Nucleus accumbens (tissue), 56 donors: ENCODE measurements at regions not wholly inside any gene's neighbourhood (a gene's known extent, or its start where the extent isn't known, plus 50 kb on each side); places are given as distances from the start of the nearest gene placed in this dataset.
A peak's percentile ranks its signal among the peaks of the same experiment; 100 is the strongest.

Experiments used
- DNase-seq, 56 donors: peaks; one replicate each; lab custom pipeline; 2025; lab: John Stamatoyannopoulos, UW

GRCh38 chr19:30722761-30723160 is 350.6 kb downstream of the ZNF536 start:
- DNase-seq = no peak

GRCh38 chr19:30722186-30722585 is 350.0 kb downstream of the ZNF536 start:
- DNase-seq = no peak

- DNase-seq = peak in 1 of 56 donors; percentile 6
These were observed 347.8 kb downstream of the ZNF536 start for GRCh38 chr19:30719999-30720345.

- DNase-seq = peak in 31 of 56 donors; percentile 2 to 60 (median 16)
These were observed 347.2 kb downstream of the ZNF536 start for GRCh38 chr19:30719189-30719998.

- no peak for DNase-seq
These were observed 346.5 kb downstream of the ZNF536 start for GRCh38 chr19:30718707-30719106.

GRCh38 chr19:30718014-30718413 is 345.8 kb downstream of the ZNF536 start:
- DNase-seq = no peak

GRCh38 chr19:30717381-30717780 is 345.2 kb downstream of the ZNF536 start:
- DNase-seq = no peak

GRCh38 chr19:30712431-30713337 is 340.5 kb downstream of the ZNF536 start:
- DNase-seq = no peak

- no peak for DNase-seq
These were observed 339.6 kb downstream of the ZNF536 start for GRCh38 chr19:30711826-30712225.

GRCh38 chr19:30711296-30711695 is 339.1 kb downstream of the ZNF536 start:
- no peak for DNase-seq

GRCh38 chr19:30710721-30711120 is 338.5 kb downstream of the ZNF536 start:
- DNase-seq = no peak

GRCh38 chr19:30708416-30709178 is 336.4 kb downstream of the ZNF536 start:
- no peak for DNase-seq

- no peak for DNase-seq
These were observed 332.7 kb downstream of the ZNF536 start for GRCh38 chr19:30704771-30705330.

- no peak for DNase-seq
These were observed 331.5 kb downstream of the ZNF536 start for GRCh38 chr19:30703645-30704044.

- no peak for DNase-seq
These were observed 329.0 kb downstream of the ZNF536 start for GRCh38 chr19:30701178-30701577.

- DNase-seq = no peak
These were observed 327.7 kb downstream of the ZNF536 start for GRCh38 chr19:30699871-30700280.

- DNase-seq = no peak
These were observed 324.3 kb downstream of the ZNF536 start for GRCh38 chr19:30696514-30696913.

GRCh38 chr19:30695171-30695875 is 323.1 kb downstream of the ZNF536 start:
- DNase-seq = no peak

- DNase-seq = no peak
These were observed 322.1 kb downstream of the ZNF536 start for GRCh38 chr19:30694156-30694755.
